Right ventricle myocardium inferior (tissue), 1 donor: ENCODE measurements at regions not wholly inside any gene's neighbourhood (a gene's known extent, or its start where the extent isn't known, plus 50 kb on each side); places are given as distances from the start of the nearest gene placed in this dataset.

Source experiments
- ATAC-seq: fragments of 200-7000 bp; cut with Tn5 transposase; one replicate; pipeline ENCODE4 v1.9.1; 2020; ENCODE audit warnings: mild to moderate bottlenecking, moderate library complexity
- DNase-seq: peaks from one replicate; pipeline ENCODE4 v3.0.0; 2021; ENCODE audit errors: missing footprints
- intact Hi-C: fragments of 100-400 bp; cut with DNase I; formaldehyde crosslinking; loops from one replicate; pipeline ENCODE4 v1.11.0; 2022
- donor health status: DM: no; HTN: yes; CAD: no; lungs with severe emphysema.

GRCh38 chr10:88179831-88180230 lies 316.4 kb downstream of the PTEN start:
- no peak for DNase-seq
- no peak for ATAC-seq
- intact Hi-C loops: no loop called here

- no peak for ATAC-seq
- intact Hi-C loops: no loop called here
- no peak for DNase-seq
Measured at GRCh38 chr10:88181902-88182600, 318.6 kb downstream of the PTEN start.

- ATAC-seq (no peak), DNase-seq (no peak)
- intact Hi-C loops: no loop called here
Measured at GRCh38 chr10:88182601-88182930, 319.1 kb downstream of the PTEN start.

- ATAC-seq (no peak), DNase-seq (no peak)
- intact Hi-C loops: no loop called here
Measured at GRCh38 chr10:88184543-88185297, 321.3 kb downstream of the PTEN start.

- ATAC-seq: no peak
- intact Hi-C loops: no loop called here
Measured at GRCh38 chr10:88185830-88186229, 322.4 kb downstream of the PTEN start.

GRCh38 chr10:88186335-88186734 lies 322.9 kb downstream of the PTEN start:
- ATAC-seq: peak; percentile 37

More at GRCh38 chr10:88185830-88186229, 322.4 kb downstream of the PTEN start:
- DNase-seq: no peak

GRCh38 chr10:88187472-88187871 lies 324.0 kb downstream of the PTEN start:
- intact Hi-C loops: no loop called here
- ATAC-seq (no peak), DNase-seq (no peak)

More at GRCh38 chr10:88186335-88186734, 322.9 kb downstream of the PTEN start:
- intact Hi-C loops: no loop called here
- no peak for DNase-seq

GRCh38 chr10:88190123-88190522 lies 326.7 kb downstream of the PTEN start:
- DNase-seq: no peak
- intact Hi-C loops: no loop called here
- no peak for ATAC-seq

GRCh38 chr10:88190540-88191235 lies 327.3 kb downstream of the PTEN start:
- ATAC-seq: no peak
- intact Hi-C loops: no loop called here
- no peak for DNase-seq

GRCh38 chr10:88193018-88193417 lies 329.6 kb downstream of the PTEN start:
- ATAC-seq (no peak), DNase-seq (no peak)
- intact Hi-C loops: no loop called here

GRCh38 chr10:88194041-88194887 lies 330.8 kb downstream of the PTEN start:
- DNase-seq: no peak
- ATAC-seq: peak; percentile 69
- intact Hi-C loops: no loop called here

- DNase-seq: no peak
- intact Hi-C loops: no loop called here
- ATAC-seq: no peak
Measured at GRCh38 chr10:88194961-88195367, 331.5 kb downstream of the PTEN start.

GRCh38 chr10:88195841-88196240 lies 332.4 kb downstream of the PTEN start:
- intact Hi-C loops: no loop called here
- no peak for DNase-seq
- peak; percentile 7 for ATAC-seq

GRCh38 chr10:88196291-88196690 lies 332.9 kb downstream of the PTEN start:
- intact Hi-C loops: no loop called here
- DNase-seq (no peak), ATAC-seq (peak; percentile 38)

GRCh38 chr10:88198023-88198422 lies 334.6 kb downstream of the PTEN start:
- DNase-seq (no peak), ATAC-seq (no peak)
- intact Hi-C loops: no loop called here

GRCh38 chr10:88200312-88201032 lies 337.0 kb downstream of the PTEN start:
- no peak for ATAC-seq
- intact Hi-C loops: no loop called here

GRCh38 chr10:88205842-88206446 lies 342.5 kb downstream of the PTEN start:
- no peak for ATAC-seq

More at GRCh38 chr10:88200312-88201032, 337.0 kb downstream of the PTEN start:
- DNase-seq: no peak

GRCh38 chr10:88207121-88207546 lies 343.7 kb downstream of the PTEN start:
- DNase-seq: no peak

More at GRCh38 chr10:88205842-88206446, 342.5 kb downstream of the PTEN start:
- intact Hi-C loops: no loop called here
- no peak for DNase-seq

More at GRCh38 chr10:88207121-88207546, 343.7 kb downstream of the PTEN start:
- intact Hi-C loops: no loop called here
- ATAC-seq: no peak
